HG03139 (cell line): ENCODE measurements at regions not wholly inside any gene's neighbourhood (a gene's known extent, or its start where the extent isn't known, plus 50 kb on each side); places are given as distances from the start of the nearest gene placed in this dataset.

ENCODE experiments used
- ATAC-seq: cut with Tn5 transposase; IDR thresholded peaks from one replicate; pipeline ENCODE4 v1.9.1; 2021; ENCODE audit not compliant: unreplicated experiment

GRCh38 chr3:106167728-106168127 is 298.9 kb upstream of the CBLB start:
- ATAC-seq, result no peak

GRCh38 chr3:106168962-106169750 is 300.3 kb upstream of the CBLB start:
- no peak for ATAC-seq

- no peak for ATAC-seq
These were observed 301.8 kb upstream of the CBLB start for GRCh38 chr3:106170636-106171035.

- ATAC-seq, result no peak
These were observed 303.3 kb upstream of the CBLB start for GRCh38 chr3:106172101-106172500.

- peak; percentile 52 for ATAC-seq
These were observed 304.0 kb upstream of the CBLB start for GRCh38 chr3:106172780-106173179.

- no peak for ATAC-seq
These were observed 306.5 kb upstream of the CBLB start for GRCh38 chr3:106175276-106175675.

GRCh38 chr3:106176734-106177133 is 307.9 kb upstream of the CBLB start:
- ATAC-seq, result peak; percentile 67

GRCh38 chr3:106182950-106183511 is 314.2 kb upstream of the CBLB start:
- no peak for ATAC-seq

GRCh38 chr3:106183762-106184391 is 315.1 kb upstream of the CBLB start:
- ATAC-seq, result no peak

GRCh38 chr3:106184540-106185457 is 316.0 kb upstream of the CBLB start:
- ATAC-seq, result peak; percentile 88

GRCh38 chr3:106185949-106186348 is 317.1 kb upstream of the CBLB start:
- ATAC-seq, result no peak

- ATAC-seq, result no peak
These were observed 321.5 kb upstream of the CBLB start for GRCh38 chr3:106190296-106190695.

- no peak for ATAC-seq
These were observed 322.4 kb upstream of the CBLB start for GRCh38 chr3:106191211-106191610.

GRCh38 chr3:106191913-106192312 is 323.1 kb upstream of the CBLB start:
- no peak for ATAC-seq

GRCh38 chr3:106193876-106194275 is 325.1 kb upstream of the CBLB start:
- no peak for ATAC-seq

- ATAC-seq, result no peak
These were observed 325.9 kb upstream of the CBLB start for GRCh38 chr3:106194726-106195125.

- ATAC-seq, result no peak
These were observed 328.9 kb upstream of the CBLB start for GRCh38 chr3:106197532-106198194.

- ATAC-seq, result no peak
These were observed 335.5 kb upstream of the CBLB start for GRCh38 chr3:106204160-106204868.

- peak; percentile 89 for ATAC-seq
These were observed 337.3 kb upstream of the CBLB start for GRCh38 chr3:106206146-106206545.

GRCh38 chr3:106206613-106207012 is 337.8 kb upstream of the CBLB start:
- no peak for ATAC-seq
